GM12873 (cell line): ENCODE measurements at regions not wholly inside any gene's neighbourhood (a gene's known extent, or its start where the extent isn't known, plus 50 kb on each side); places are given as distances from the start of the nearest gene placed in this dataset.

Experiments used
- TF ChIP-seq, protein P1 (sequence below): IDR thresholded peaks from 2 replicates; pipeline ENCODE4 v1.5.1; 2012; ENCODE audit warnings: low read depth, mild to moderate bottlenecking, moderate library complexity, low read length, control low read depth; ENCODE audit not compliant: insufficient read depth; ENCODE audit errors: missing control alignments

DNA sequence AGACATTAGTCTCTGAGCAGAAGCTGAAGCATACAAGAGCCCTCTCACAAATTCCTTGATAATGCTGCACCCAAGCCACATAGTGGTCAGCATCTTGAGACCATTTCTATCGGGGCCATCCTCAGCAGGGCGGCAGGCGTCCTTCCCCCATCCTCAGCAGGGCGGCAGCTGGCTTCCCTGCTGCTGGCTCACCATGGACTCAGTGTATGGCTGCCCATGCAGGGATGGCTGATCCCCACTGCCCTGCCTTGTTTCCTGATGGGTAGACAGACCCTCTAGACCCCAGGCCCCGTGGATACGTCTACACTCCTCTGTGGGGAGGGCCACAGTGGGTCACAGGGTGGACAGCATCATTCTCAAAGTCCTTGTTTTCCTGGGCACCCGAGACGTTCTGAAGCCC lies 406.8 kb downstream of the TCERG1L start:
- TF ChIP-seq, protein P1, sequence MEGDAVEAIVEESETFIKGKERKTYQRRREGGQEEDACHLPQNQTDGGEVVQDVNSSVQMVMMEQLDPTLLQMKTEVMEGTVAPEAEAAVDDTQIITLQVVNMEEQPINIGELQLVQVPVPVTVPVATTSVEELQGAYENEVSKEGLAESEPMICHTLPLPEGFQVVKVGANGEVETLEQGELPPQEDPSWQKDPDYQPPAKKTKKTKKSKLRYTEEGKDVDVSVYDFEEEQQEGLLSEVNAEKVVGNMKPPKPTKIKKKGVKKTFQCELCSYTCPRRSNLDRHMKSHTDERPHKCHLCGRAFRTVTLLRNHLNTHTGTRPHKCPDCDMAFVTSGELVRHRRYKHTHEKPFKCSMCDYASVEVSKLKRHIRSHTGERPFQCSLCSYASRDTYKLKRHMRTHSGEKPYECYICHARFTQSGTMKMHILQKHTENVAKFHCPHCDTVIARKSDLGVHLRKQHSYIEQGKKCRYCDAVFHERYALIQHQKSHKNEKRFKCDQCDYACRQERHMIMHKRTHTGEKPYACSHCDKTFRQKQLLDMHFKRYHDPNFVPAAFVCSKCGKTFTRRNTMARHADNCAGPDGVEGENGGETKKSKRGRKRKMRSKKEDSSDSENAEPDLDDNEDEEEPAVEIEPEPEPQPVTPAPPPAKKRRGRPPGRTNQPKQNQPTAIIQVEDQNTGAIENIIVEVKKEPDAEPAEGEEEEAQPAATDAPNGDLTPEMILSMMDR, result no peak

DNA sequence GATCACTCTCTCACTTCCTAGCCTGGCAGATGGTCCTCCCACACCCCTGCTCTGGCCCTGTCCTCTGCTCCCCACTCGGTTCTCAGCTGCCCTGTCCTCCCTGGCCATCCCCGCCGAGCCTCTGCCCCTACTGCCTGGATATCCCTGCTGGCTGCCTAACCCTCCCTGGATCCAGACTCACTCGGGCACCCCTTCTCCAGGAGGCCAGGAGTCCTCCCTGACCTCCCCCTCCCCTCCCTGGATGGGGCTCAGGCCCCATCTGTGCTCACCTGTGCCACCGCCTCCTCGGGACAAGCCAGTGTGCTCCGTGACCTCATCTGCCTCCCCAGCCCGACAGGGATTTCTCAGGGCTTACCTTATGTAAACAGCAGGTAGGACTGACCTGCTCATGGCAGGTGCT lies 406.1 kb downstream of the TCERG1L start:
- TF ChIP-seq, protein P1, result no peak

DNA sequence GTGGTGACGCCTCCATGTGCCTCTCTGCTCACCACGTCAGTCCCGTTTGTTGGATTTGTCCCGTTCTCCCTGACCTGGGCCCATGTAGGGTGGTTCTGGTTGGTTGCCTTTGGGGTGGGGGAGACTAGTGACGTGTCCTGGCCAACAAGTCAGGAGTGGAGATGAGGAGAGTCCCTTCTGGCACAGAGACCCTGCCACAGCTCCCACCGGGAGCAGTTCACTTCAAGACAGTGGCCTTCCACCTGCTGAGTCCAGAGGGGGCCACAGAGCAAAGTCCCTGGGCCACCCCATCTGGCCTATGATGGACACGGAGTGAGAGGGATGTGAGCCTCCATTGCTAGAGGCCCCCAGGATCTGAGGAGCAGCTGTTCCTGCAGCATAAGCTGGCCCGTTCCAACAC lies 405.6 kb downstream of the TCERG1L start:
- TF ChIP-seq, protein P1, result no peak

DNA sequence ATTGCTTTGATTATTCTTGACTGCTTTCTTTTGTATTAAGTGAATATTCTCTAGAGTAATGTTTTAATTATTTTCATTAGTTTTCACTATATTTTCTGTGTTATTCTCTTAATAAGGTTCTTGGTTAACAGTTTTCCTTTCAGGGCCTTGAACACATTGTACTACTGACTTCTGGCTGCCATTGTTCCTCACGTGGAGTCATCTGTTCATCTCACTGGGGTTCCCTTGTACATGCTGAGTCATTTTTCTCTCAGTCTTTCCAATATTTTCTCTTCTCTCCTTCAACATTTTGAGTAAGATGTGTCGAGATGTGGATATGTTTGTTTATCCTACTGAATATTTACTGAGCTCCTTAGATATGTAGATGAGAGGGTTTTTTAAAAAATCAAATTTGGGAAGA lies 400.7 kb downstream of the TCERG1L start:
- TF ChIP-seq, protein P1, result no peak

DNA sequence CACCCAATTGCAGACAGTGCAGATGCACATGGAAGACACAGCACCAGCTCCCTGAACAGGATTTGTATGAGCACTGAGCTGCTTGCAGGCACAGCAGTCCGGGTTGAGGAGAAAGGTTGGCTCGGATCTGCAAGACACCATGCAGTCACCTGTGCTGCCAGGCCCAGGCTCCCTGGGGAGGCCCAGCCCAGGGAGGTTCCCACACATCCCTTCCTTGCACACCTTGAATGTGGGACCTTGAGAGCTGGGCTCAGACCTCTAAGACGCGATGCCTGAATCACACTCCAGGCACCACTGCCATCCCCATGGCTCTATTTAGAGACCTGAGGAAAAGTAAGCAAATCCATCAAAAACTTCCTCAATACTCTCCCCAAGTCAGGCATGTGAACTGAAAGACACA lies 397.7 kb downstream of the TCERG1L start:
- TF ChIP-seq, protein P1, result no peak

DNA sequence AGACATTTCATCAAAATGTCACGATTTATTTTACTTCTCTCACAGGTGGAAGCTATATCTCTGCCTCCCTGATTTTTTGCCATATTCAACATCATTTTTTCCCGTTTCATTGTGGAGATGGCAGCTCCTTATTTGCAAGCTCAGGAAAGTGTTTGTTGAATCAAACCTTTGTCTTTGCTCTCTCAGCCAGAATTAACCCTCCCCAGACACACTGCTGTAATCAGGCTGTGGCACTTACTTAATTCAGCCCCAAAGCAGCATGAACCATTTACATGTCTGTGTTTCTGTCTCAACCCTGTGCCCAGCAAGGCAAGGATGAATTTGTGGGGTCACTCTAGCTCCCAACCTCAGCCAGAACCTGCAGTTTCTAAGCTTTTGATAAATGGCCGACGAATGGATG lies 397.2 kb downstream of the TCERG1L start:
- TF ChIP-seq, protein P1, result no peak

DNA sequence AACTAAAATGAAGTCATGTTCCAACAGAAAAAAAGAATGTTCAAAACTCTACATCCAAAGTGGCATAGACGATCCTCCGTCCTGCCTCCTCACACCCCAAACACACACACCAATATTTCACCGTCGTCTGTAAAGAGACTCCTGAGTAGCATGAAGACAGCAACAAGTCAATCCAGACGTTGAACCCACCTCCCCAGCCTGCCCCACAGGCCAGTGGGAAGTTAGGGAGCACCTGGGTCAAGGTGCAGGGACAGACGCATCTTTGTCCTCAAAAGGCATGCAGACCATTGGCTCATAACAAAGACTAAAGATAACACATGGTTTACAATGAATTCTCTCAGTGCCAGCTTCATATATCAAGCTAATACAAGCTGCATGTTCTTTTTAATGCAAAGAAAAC lies 396.5 kb downstream of the TCERG1L start:
- TF ChIP-seq, protein P1, result no peak
